Type B pancreatic cell (in vitro differentiated cells): ENCODE measurements at regions not wholly inside any gene's neighbourhood (a gene's known extent, or its start where the extent isn't known, plus 50 kb on each side); places are given as distances from the start of the nearest gene placed in this dataset.
"Not testable (repeated sequence)": the region's sequence is repeated elsewhere in the genome, so short reads cannot be mapped to it uniquely, and the experiment has no call there.

Source experiments
- DNase-seq: peaks from one replicate; pipeline ENCODE4 v3.0.0; 2021; ENCODE audit warnings: mixed read lengths; ENCODE audit not compliant: unreplicated experiment; ENCODE audit errors: extremely low spot score
- H3K27ac Mint-ChIP-seq: 2 replicates; pipeline ENCODE4 v1.8.0; 2021; ENCODE audit warnings: mild to moderate bottlenecking, mixed read lengths
- H3K27me3 Mint-ChIP-seq: 2 replicates; pipeline ENCODE4 v1.8.0; 2021; ENCODE audit warnings: mixed read lengths
- H3K36me3 Mint-ChIP-seq: 2 replicates; pipeline ENCODE4 v1.8.0; 2021; ENCODE audit warnings: mixed read lengths
- H3K4me1 Mint-ChIP-seq: one replicate; pipeline ENCODE4 v1.8.0; 2021; ENCODE audit warnings: mixed read lengths; ENCODE audit not compliant: unreplicated experiment
- H3K4me3 Mint-ChIP-seq: 2 replicates; pipeline ENCODE4 v1.8.0; 2021; ENCODE audit warnings: mild to moderate bottlenecking, mixed read lengths
- H3K9me3 Mint-ChIP-seq: 2 replicates; pipeline ENCODE4 v1.8.0; 2021; ENCODE audit warnings: mixed read lengths
- TF ChIP-seq, protein P1 (sequence below): fragments of 200-600 bp; sonication (generic); conservative IDR thresholded peaks from 2 replicates; pipeline ENCODE4 v1.5.0; 2021; ENCODE audit warnings: antibody characterized with exemption, mild to moderate bottlenecking

DNA sequence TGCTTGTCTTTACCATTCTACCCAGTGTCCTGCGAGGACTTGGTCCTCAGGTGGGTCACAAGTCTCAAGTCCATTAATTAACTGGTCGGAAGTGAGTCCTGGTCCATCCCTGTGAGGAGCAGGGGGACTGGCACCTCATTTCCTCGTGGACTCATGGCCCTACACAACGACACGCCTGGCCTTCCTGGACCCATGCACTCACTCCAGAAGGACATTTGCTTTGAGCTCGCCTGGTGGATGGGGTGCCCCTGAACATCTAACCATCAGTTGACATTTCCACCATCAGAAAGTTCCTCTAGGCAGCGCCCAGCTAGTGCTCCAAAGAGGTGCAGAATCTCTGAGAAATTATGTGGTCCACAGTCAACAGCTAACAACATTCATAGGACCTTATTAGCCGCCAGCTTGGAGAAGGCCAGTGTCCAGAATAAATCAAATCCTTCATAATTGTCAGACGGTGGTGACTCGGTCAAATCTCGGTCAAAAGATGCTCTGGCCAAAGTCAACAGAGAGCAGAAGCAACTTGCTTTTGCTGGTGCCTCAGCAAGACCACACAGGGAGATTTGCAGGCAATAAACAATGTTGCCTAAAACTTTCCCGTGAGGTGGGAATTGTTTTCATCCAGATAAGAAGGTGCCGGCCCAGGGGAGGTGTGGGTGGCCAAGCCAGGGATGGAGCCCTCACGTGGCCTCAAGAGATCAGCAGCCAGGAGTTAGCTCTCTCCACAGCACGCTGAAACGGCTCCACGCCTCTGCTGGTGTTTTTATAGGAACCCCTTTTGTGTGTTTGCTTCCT is 119.9 kb upstream of the FAM20C start:
- H3K36me3 Mint-ChIP-seq, H3K9me3 Mint-ChIP-seq, H3K27ac Mint-ChIP-seq, DNase-seq, H3K27me3 Mint-ChIP-seq, H3K4me1 Mint-ChIP-seq, H3K4me3 Mint-ChIP-seq: not testable (repeated sequence)

GRCh38 chr7:73058-73331 is 119.4 kb upstream of the FAM20C start:
- DNase-seq, H3K4me3 Mint-ChIP-seq, H3K9me3 Mint-ChIP-seq, H3K27ac Mint-ChIP-seq, H3K27me3 Mint-ChIP-seq, H3K36me3 Mint-ChIP-seq, H3K4me1 Mint-ChIP-seq: not testable (repeated sequence)

DNA sequence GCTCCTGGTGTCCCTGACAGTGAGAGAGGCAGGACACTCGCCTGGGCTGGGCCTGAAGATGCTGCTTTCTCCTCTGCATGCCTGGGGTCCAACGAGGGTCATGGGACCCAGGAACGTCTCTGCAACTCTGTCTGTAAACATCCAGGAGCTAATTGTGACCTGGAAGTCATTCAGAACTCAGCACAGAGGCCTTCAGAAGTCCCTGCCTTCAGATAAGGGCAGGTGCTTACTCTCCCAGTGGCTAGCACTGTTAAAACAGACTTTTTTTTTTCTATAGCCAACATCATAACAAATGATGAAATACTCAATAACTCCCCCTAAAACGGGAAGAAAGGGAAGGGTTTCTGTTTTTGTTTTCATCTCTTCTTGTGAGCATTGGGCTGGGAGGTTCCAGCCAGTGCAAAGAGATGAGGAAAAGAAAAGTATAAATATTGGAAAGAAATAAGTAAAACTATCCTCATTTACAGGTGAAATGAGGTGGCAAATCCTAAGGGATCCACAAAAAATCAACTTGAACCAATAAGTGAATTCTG is 118.3 kb upstream of the FAM20C start:
- not testable (repeated sequence) for H3K36me3 Mint-ChIP-seq, DNase-seq, H3K27me3 Mint-ChIP-seq, H3K27ac Mint-ChIP-seq, H3K4me1 Mint-ChIP-seq, H3K4me3 Mint-ChIP-seq, H3K9me3 Mint-ChIP-seq

- not testable (repeated sequence) for H3K27ac Mint-ChIP-seq, H3K9me3 Mint-ChIP-seq, DNase-seq, H3K4me3 Mint-ChIP-seq, H3K4me1 Mint-ChIP-seq, H3K27me3 Mint-ChIP-seq, H3K36me3 Mint-ChIP-seq
Measured at GRCh38 chr7:75511-75910, 116.9 kb upstream of the FAM20C start.

DNA sequence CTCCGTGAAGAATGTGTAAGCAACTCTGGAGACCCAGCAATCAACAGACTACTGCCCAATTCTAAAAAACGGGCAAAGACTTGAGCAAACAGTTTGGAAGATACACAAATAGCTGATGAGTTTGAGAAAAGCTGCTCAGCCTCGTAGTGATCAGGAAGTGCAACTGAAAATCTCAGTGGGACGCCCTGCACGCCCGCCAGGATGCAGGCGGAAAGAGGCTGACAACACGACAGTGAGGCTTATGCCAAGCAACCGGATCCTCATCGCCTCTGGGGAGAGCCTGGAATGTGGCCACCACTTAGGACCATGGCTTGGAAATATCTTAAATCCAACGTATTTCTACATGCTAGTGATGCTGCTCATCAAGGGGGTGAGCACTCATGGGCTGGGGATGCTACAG is 116.2 kb upstream of the FAM20C start:
- H3K9me3 Mint-ChIP-seq, H3K27ac Mint-ChIP-seq, H3K4me3 Mint-ChIP-seq, H3K36me3 Mint-ChIP-seq, DNase-seq, H3K27me3 Mint-ChIP-seq, H3K4me1 Mint-ChIP-seq: not testable (repeated sequence)

GRCh38 chr7:76829-77395 is 115.5 kb upstream of the FAM20C start:
- DNase-seq, H3K4me1 Mint-ChIP-seq: not testable (repeated sequence)

DNA sequence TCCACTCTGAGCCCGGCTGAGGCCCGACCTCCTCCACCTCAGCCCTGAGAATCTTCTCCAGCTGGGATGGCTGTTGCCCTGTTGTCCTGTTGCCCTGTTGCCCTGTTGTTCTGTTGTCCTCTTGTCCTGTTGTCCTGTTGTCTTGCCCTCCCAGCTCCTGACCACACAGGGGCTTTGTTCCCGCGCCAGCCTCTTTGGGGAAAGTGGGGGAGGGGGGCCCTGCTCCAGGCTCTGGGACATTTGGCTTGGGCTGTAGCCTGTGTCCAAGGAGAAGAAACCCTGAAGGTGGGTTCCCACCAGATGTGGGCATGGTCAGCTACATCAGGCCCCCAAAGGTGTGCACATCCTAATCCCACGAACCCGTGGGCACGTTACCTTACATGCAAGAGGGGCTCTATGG is 113.5 kb upstream of the FAM20C start:
- peaks cover 15% of the 10 kb centered on the region for H3K27me3 Mint-ChIP-seq
- H3K27ac Mint-ChIP-seq: not testable (repeated sequence)

More at GRCh38 chr7:76829-77395, 115.5 kb upstream of the FAM20C start:
- not testable (repeated sequence) for H3K9me3 Mint-ChIP-seq, H3K27ac Mint-ChIP-seq, H3K36me3 Mint-ChIP-seq, H3K4me3 Mint-ChIP-seq
- peaks cover 11% of the 10 kb centered on the region for H3K27me3 Mint-ChIP-seq

DNA sequence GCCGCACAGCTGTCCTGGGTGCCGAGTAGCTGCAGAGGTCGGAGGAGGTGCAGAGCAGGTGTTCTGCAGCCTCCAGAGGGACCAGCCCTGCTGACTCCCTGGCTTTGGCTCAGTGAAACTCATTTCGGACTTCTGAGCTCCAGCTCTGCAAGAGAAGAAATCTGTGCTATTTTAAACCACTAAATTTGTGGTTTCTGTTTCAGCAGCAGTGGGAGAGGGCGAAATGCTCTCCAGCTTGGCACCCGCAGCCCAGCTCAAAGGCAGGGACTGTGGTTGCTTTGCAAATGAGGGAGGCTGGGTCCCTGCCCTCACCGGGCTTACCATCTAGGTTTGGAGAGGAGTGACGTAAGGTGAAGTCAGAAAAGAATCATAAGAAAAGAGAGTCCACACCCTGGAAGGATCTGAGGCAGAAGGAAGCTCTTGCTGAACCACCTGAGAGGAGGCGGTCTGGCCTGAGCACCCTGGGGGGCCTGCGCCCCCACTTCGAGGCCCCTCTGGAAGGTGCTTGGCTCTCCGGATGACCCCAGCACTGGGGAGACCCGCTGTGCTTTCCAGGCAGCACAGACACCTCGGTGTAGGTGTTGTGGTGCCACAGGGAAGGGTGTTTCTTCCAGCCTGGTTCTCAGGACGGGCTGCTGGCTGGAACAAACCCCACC is 112.8 kb upstream of the FAM20C start:
- not testable (repeated sequence) for H3K4me3 Mint-ChIP-seq, H3K36me3 Mint-ChIP-seq, H3K27ac Mint-ChIP-seq, H3K9me3 Mint-ChIP-seq, DNase-seq
- H3K27me3 Mint-ChIP-seq: peaks cover 15% of the 10 kb centered on the region
- H3K4me1 Mint-ChIP-seq: peaks cover 14% of the 10 kb centered on the region

More for the DNA sequence above, 113.5 kb upstream of the FAM20C start:
- not testable (repeated sequence) for DNase-seq, H3K36me3 Mint-ChIP-seq, H3K9me3 Mint-ChIP-seq, H3K4me3 Mint-ChIP-seq
- H3K4me1 Mint-ChIP-seq: peaks cover 14% of the 10 kb centered on the region

- Mint-ChIP-seq H3K4me3 (no peak overlapping the region), H3K4me1 (peaks cover 14% of the 10 kb centered on the region), H3K36me3 (no peaks in the 10 kb centered on the region), H3K27me3 (peaks cover 21% of the 10 kb centered on the region), H3K27ac (no peak overlapping the region), H3K9me3 (no peaks in the 10 kb centered on the region)
- TF ChIP-seq, protein P1, sequence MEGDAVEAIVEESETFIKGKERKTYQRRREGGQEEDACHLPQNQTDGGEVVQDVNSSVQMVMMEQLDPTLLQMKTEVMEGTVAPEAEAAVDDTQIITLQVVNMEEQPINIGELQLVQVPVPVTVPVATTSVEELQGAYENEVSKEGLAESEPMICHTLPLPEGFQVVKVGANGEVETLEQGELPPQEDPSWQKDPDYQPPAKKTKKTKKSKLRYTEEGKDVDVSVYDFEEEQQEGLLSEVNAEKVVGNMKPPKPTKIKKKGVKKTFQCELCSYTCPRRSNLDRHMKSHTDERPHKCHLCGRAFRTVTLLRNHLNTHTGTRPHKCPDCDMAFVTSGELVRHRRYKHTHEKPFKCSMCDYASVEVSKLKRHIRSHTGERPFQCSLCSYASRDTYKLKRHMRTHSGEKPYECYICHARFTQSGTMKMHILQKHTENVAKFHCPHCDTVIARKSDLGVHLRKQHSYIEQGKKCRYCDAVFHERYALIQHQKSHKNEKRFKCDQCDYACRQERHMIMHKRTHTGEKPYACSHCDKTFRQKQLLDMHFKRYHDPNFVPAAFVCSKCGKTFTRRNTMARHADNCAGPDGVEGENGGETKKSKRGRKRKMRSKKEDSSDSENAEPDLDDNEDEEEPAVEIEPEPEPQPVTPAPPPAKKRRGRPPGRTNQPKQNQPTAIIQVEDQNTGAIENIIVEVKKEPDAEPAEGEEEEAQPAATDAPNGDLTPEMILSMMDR: no peak
- no peak for DNase-seq
Measured at GRCh38 chr7:80259-81067, 111.9 kb upstream of the FAM20C start.
